ENCODE measurements at regions not wholly inside any gene's neighbourhood (a gene's known extent, or its start where the extent isn't known, plus 50 kb on each side); places are given as distances from the start of the nearest gene placed in this dataset.

DNA sequence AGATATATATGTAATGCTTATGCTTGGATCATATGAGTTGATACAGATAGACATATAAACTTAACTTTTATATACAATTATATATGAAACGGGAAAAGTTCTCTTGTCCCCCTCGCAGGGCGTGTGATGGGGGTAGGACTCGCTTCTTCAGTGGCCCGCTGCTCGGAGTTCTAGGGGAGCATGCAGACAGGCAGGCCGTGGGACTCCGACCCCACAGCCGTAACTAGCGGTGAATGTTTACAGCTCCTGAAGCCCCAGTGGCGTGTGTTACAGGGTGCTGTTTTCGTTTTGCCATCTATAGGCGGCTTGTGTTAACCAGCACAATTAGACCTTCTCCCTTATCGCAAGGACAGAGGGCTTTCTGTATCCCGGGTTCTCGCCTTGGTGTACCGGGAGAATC lies 1899.8 kb downstream of the PCDH9 start:
- TF ChIP-seq, protein P1, sequence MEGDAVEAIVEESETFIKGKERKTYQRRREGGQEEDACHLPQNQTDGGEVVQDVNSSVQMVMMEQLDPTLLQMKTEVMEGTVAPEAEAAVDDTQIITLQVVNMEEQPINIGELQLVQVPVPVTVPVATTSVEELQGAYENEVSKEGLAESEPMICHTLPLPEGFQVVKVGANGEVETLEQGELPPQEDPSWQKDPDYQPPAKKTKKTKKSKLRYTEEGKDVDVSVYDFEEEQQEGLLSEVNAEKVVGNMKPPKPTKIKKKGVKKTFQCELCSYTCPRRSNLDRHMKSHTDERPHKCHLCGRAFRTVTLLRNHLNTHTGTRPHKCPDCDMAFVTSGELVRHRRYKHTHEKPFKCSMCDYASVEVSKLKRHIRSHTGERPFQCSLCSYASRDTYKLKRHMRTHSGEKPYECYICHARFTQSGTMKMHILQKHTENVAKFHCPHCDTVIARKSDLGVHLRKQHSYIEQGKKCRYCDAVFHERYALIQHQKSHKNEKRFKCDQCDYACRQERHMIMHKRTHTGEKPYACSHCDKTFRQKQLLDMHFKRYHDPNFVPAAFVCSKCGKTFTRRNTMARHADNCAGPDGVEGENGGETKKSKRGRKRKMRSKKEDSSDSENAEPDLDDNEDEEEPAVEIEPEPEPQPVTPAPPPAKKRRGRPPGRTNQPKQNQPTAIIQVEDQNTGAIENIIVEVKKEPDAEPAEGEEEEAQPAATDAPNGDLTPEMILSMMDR (IDR thresholded peaks at IDR 0.05; ENCODE audit: low read depth, low read length, poor library complexity, severe bottlenecking), result no peak
- no peak for TF ChIP-seq EZH2phosphoT487 (IDR thresholded peaks at IDR 0.05; ENCODE audit: borderline replicate concordance, low read length)
